Activated naive CD8-positive, alpha-beta T cell treated with anti-CD3 and anti-CD28 coated beads, Interleukin-2, amount 50 U/mL, for 24 hours (primary cell): ENCODE measurements at regions not wholly inside any gene's neighbourhood (a gene's known extent, or its start where the extent isn't known, plus 50 kb on each side); places are given as distances from the start of the nearest gene placed in this dataset.
"Not testable (repeated sequence)": the region's sequence is repeated elsewhere in the genome, so short reads cannot be mapped to it uniquely, and the experiment has no call there.

ENCODE experiments used
- ATAC-seq: fragments of 150-1000 bp; cut with Tn5 transposase; one replicate; pipeline ENCODE4 v1.10.0; 2021
- DNase-seq: peaks from one replicate; pipeline ENCODE4 v3.0.0; 2021
- H3K27ac Mint-ChIP-seq: one replicate; pipeline ENCODE4 v1.8.0; 2021; ENCODE audit warnings: mild to moderate bottlenecking, mixed read lengths
- H3K27me3 Mint-ChIP-seq: one replicate; pipeline ENCODE4 v1.8.0; 2021; ENCODE audit warnings: mixed read lengths
- H3K36me3 Mint-ChIP-seq: one replicate; pipeline ENCODE4 v1.8.0; 2021; ENCODE audit warnings: low read depth, mixed read lengths
- H3K4me1 Mint-ChIP-seq: one replicate; pipeline ENCODE4 v1.8.0; 2021; ENCODE audit warnings: mixed read lengths
- H3K4me3 Mint-ChIP-seq: one replicate; pipeline ENCODE4 v1.8.0; 2021; ENCODE audit warnings: mild to moderate bottlenecking, moderate library complexity, mixed read lengths
- H3K9me3 Mint-ChIP-seq: one replicate; pipeline ENCODE4 v1.8.0; 2021; ENCODE audit warnings: mixed read lengths

GRCh38 chr4:137376312-137376711 lies 156.0 kb downstream of the PCDH18 start:
- Mint-ChIP-seq H3K27ac (no peak overlapping the region), H3K27me3 (no peaks in the 10 kb centered on the region), H3K4me1 (no peaks in the 10 kb centered on the region), H3K4me3 (no peak overlapping the region), H3K9me3 (peaks cover 11% of the 10 kb centered on the region), H3K36me3 (no peaks in the 10 kb centered on the region)
- no peak for ATAC-seq
- DNase-seq, result no peak

- Mint-ChIP-seq H3K36me3 (no peaks in the 10 kb centered on the region), H3K4me1 (no peaks in the 10 kb centered on the region), H3K4me3 (no peak overlapping the region), H3K9me3 (peaks cover 11% of the 10 kb centered on the region), H3K27me3 (no peaks in the 10 kb centered on the region), H3K27ac (no peak overlapping the region)
- ATAC-seq, result no peak
- no peak for DNase-seq
These were observed 157.0 kb downstream of the PCDH18 start for GRCh38 chr4:137375111-137375850.

GRCh38 chr4:137370679-137371078 lies 161.6 kb downstream of the PCDH18 start:
- H3K27ac Mint-ChIP-seq, result no peak overlapping the region
- ATAC-seq (no peak), DNase-seq (no peak)
- H3K4me1 Mint-ChIP-seq, result no peaks in the 10 kb centered on the region
- no peaks in the 10 kb centered on the region for H3K27me3 Mint-ChIP-seq
- no peak overlapping the region for H3K4me3 Mint-ChIP-seq
- H3K36me3 Mint-ChIP-seq, result no peaks in the 10 kb centered on the region
- H3K9me3 Mint-ChIP-seq, result peaks cover 8% of the 10 kb centered on the region

GRCh38 chr4:137370206-137370633 lies 162.1 kb downstream of the PCDH18 start:
- Mint-ChIP-seq H3K9me3 (peaks cover 8% of the 10 kb centered on the region), H3K36me3 (no peaks in the 10 kb centered on the region), H3K27me3 (no peaks in the 10 kb centered on the region), H3K27ac (no peak overlapping the region), H3K4me1 (no peaks in the 10 kb centered on the region), H3K4me3 (no peak overlapping the region)
- no peak for ATAC-seq
- DNase-seq, result no peak

GRCh38 chr4:137367620-137368019 lies 164.7 kb downstream of the PCDH18 start:
- no peaks in the 10 kb centered on the region for H3K4me1 Mint-ChIP-seq
- H3K9me3 Mint-ChIP-seq, result peaks cover 9% of the 10 kb centered on the region
- no peaks in the 10 kb centered on the region for H3K36me3 Mint-ChIP-seq
- H3K27me3 Mint-ChIP-seq, result no peaks in the 10 kb centered on the region
- DNase-seq (no peak), ATAC-seq (no peak)
- H3K27ac Mint-ChIP-seq, result no peak overlapping the region
- H3K4me3 Mint-ChIP-seq, result no peak overlapping the region

- Mint-ChIP-seq H3K4me3 (no peak overlapping the region), H3K9me3 (peaks cover 5% of the 10 kb centered on the region), H3K27ac (no peak overlapping the region), H3K27me3 (no peaks in the 10 kb centered on the region), H3K4me1 (no peaks in the 10 kb centered on the region), H3K36me3 (no peaks in the 10 kb centered on the region)
- ATAC-seq (no peak), DNase-seq (no peak)
These were observed 168.8 kb downstream of the PCDH18 start for GRCh38 chr4:137363496-137363895.

- ATAC-seq (no peak), DNase-seq (no peak)
- Mint-ChIP-seq H3K9me3 (peaks cover 5% of the 10 kb centered on the region), H3K4me1 (no peaks in the 10 kb centered on the region), H3K27me3 (no peaks in the 10 kb centered on the region), H3K36me3 (no peaks in the 10 kb centered on the region), H3K27ac (no peak overlapping the region), H3K4me3 (no peak overlapping the region)
These were observed 170.4 kb downstream of the PCDH18 start for GRCh38 chr4:137361756-137362470.

- Mint-ChIP-seq H3K4me3 (no peak overlapping the region), H3K36me3 (no peaks in the 10 kb centered on the region), H3K9me3 (peaks cover 5% of the 10 kb centered on the region), H3K27ac (no peak overlapping the region), H3K4me1 (no peaks in the 10 kb centered on the region), H3K27me3 (no peaks in the 10 kb centered on the region)
- ATAC-seq, result no peak
- DNase-seq, result no peak
These were observed 171.5 kb downstream of the PCDH18 start for GRCh38 chr4:137360761-137361160.

GRCh38 chr4:137359691-137360315 lies 172.5 kb downstream of the PCDH18 start:
- no peaks in the 10 kb centered on the region for H3K27me3 Mint-ChIP-seq
- H3K27ac Mint-ChIP-seq, result no peak overlapping the region
- H3K36me3 Mint-ChIP-seq, result no peaks in the 10 kb centered on the region
- ATAC-seq, result no peak
- no peak for DNase-seq
- no peak overlapping the region for H3K4me3 Mint-ChIP-seq
- H3K4me1 Mint-ChIP-seq, result no peaks in the 10 kb centered on the region
- peaks cover 5% of the 10 kb centered on the region for H3K9me3 Mint-ChIP-seq

GRCh38 chr4:137354562-137354961 lies 177.7 kb downstream of the PCDH18 start:
- not testable (repeated sequence) for H3K27ac Mint-ChIP-seq, H3K4me3 Mint-ChIP-seq, H3K4me1 Mint-ChIP-seq, H3K36me3 Mint-ChIP-seq, ATAC-seq, DNase-seq, H3K27me3 Mint-ChIP-seq
- peaks cover 10% of the 10 kb centered on the region for H3K9me3 Mint-ChIP-seq

GRCh38 chr4:137347371-137347770 lies 184.9 kb downstream of the PCDH18 start:
- no peak for DNase-seq
- Mint-ChIP-seq H3K36me3 (no peaks in the 10 kb centered on the region), H3K9me3 (no peaks in the 10 kb centered on the region), H3K4me3 (no peak overlapping the region), H3K27me3 (no peaks in the 10 kb centered on the region), H3K4me1 (no peaks in the 10 kb centered on the region), H3K27ac (no peak overlapping the region)
- ATAC-seq, result no peak

- Mint-ChIP-seq H3K36me3 (no peaks in the 10 kb centered on the region), H3K27me3 (no peaks in the 10 kb centered on the region), H3K9me3 (no peaks in the 10 kb centered on the region), H3K4me3 (no peak overlapping the region), H3K27ac (no peak overlapping the region), H3K4me1 (no peaks in the 10 kb centered on the region)
- DNase-seq (no peak), ATAC-seq (no peak)
These were observed 186.7 kb downstream of the PCDH18 start for GRCh38 chr4:137345597-137345996.

GRCh38 chr4:137343221-137343620 lies 189.1 kb downstream of the PCDH18 start:
- H3K9me3 Mint-ChIP-seq, result peaks cover 4% of the 10 kb centered on the region

GRCh38 chr4:137333031-137333430 lies 199.3 kb downstream of the PCDH18 start:
- Mint-ChIP-seq H3K4me1 (no peaks in the 10 kb centered on the region), H3K27ac (no peak overlapping the region), H3K36me3 (no peaks in the 10 kb centered on the region), H3K4me3 (no peak overlapping the region), H3K9me3 (peaks cover 28% of the 10 kb centered on the region), H3K27me3 (no peaks in the 10 kb centered on the region)
- ATAC-seq (no peak), DNase-seq (no peak)

More at GRCh38 chr4:137343221-137343620, 189.1 kb downstream of the PCDH18 start:
- no peak overlapping the region for H3K27ac Mint-ChIP-seq
- ATAC-seq (no peak), DNase-seq (no peak)
- no peaks in the 10 kb centered on the region for H3K27me3 Mint-ChIP-seq
- no peaks in the 10 kb centered on the region for H3K36me3 Mint-ChIP-seq
- no peaks in the 10 kb centered on the region for H3K4me1 Mint-ChIP-seq
- H3K4me3 Mint-ChIP-seq, result no peak overlapping the region

- no peaks in the 10 kb centered on the region for H3K4me1 Mint-ChIP-seq
- H3K27me3 Mint-ChIP-seq, result no peaks in the 10 kb centered on the region
- H3K9me3 Mint-ChIP-seq, result no peaks in the 10 kb centered on the region
- ATAC-seq, result no peak
- no peak overlapping the region for H3K27ac Mint-ChIP-seq
- DNase-seq, result no peak
- no peaks in the 10 kb centered on the region for H3K36me3 Mint-ChIP-seq
- no peak overlapping the region for H3K4me3 Mint-ChIP-seq
These were observed 220.0 kb downstream of the PCDH18 start for GRCh38 chr4:137312257-137312656.
